Right atrium auricular region (tissue), 2 donors: ENCODE measurements at regions not wholly inside any gene's neighbourhood (a gene's known extent, or its start where the extent isn't known, plus 50 kb on each side); places are given as distances from the start of the nearest gene placed in this dataset.

ENCODE experiments used
- DNase-seq: peaks from one replicate; pipeline ENCODE4 v3.0.0-alpha.2; 2019; ENCODE audit warnings: low spot score
- H3K27ac ChIP-seq, 2 donors: fragments of 200-600 bp; sonication (generic); 1 replicate in 1 of 2; 2 replicates in 1 of 2; pipeline ENCODE4 v1.5.1; 2016 to 2019
- H3K27me3 ChIP-seq, 2 donors: fragments of 200-600 bp; sonication (generic); one replicate each; pipeline versions ENCODE4 v1.5.1 to v1.6.0; 2017 to 2019
- H3K36me3 ChIP-seq: fragments of 200-600 bp; sonication (generic); one replicate; pipeline ENCODE4 v1.5.1; 2016
- H3K4me1 ChIP-seq, 2 donors: fragments of 200-600 bp; sonication (generic); one replicate each; pipeline versions ENCODE4 v1.5.1 to v1.6.0; 2017 to 2019
- H3K4me3 ChIP-seq, 2 donors: fragments of 200-600 bp; sonication (generic); 1 replicate in 1 of 2; 2 replicates in 1 of 2; pipeline ENCODE4 v1.5.1; 2017 to 2019; ENCODE audit warnings: mild to moderate bottlenecking in 1 of 2, moderate library complexity in 1 of 2
- H3K9me3 ChIP-seq, 2 donors: fragments of 200-600 bp; sonication (generic); one replicate each; pipeline ENCODE4 v1.5.1; 2019
- CTCF ChIP-seq, 2 donors: fragments of 200-600 bp; sonication (generic); IDR thresholded peaks; one replicate each; pipeline ENCODE4 v1.5.1; 2019; ENCODE audit warnings: antibody characterized with exemption in 2 of 2

- H3K4me3 ChIP-seq: no peak overlapping the region
- no peak for DNase-seq
- no peaks in the 10 kb centered on the region for H3K36me3 ChIP-seq
- peaks cover 0 to 7% of the 10 kb centered on the region in 2 donors for H3K9me3 ChIP-seq
- no peaks in the 10 kb centered on the region for H3K27me3 ChIP-seq
- TF ChIP-seq CTCF (IDR thresholded peaks at IDR 0.05): no peak
- H3K27ac ChIP-seq: no peak overlapping the region
- H3K4me1 ChIP-seq: no peaks in the 10 kb centered on the region
Measured at GRCh38 chr9:99699396-99699795, 122.3 kb upstream of the NR4A3 start.

GRCh38 chr9:99712214-99712613, 109.5 kb upstream of the NR4A3 start:
- no peak overlapping the region for H3K4me3 ChIP-seq
- no peaks in the 10 kb centered on the region for H3K4me1 ChIP-seq
- no peak for DNase-seq
- no peak for TF ChIP-seq CTCF (IDR thresholded peaks at IDR 0.05)
- no peaks in the 10 kb centered on the region for H3K9me3 ChIP-seq
- H3K27ac ChIP-seq: no peak overlapping the region
- H3K27me3 ChIP-seq: no peaks in the 10 kb centered on the region
- no peaks in the 10 kb centered on the region for H3K36me3 ChIP-seq

- no peak for TF ChIP-seq CTCF (IDR thresholded peaks at IDR 0.05)
- H3K27me3 ChIP-seq: no peaks in the 10 kb centered on the region
- no peak for DNase-seq
- H3K4me3 ChIP-seq: no peak overlapping the region
- no peaks in the 10 kb centered on the region for H3K9me3 ChIP-seq
- H3K4me1 ChIP-seq: no peaks in the 10 kb centered on the region
- no peaks in the 10 kb centered on the region for H3K36me3 ChIP-seq
- H3K27ac ChIP-seq: no peak overlapping the region
Measured at GRCh38 chr9:99713838-99714306, 107.8 kb upstream of the NR4A3 start.

- no peak overlapping the region for H3K4me3 ChIP-seq
- no peaks in the 10 kb centered on the region for H3K36me3 ChIP-seq
- no peaks in the 10 kb centered on the region for H3K27me3 ChIP-seq
- TF ChIP-seq CTCF (IDR thresholded peaks at IDR 0.05): no peak
- no peak for DNase-seq
- H3K27ac ChIP-seq: no peak overlapping the region
- H3K9me3 ChIP-seq: peaks cover 0 to 6% of the 10 kb centered on the region in 2 donors
- no peaks in the 10 kb centered on the region for H3K4me1 ChIP-seq
Measured at GRCh38 chr9:99718631-99719030, 103.1 kb upstream of the NR4A3 start.

- H3K27me3 ChIP-seq: no peaks in the 10 kb centered on the region
- no peak for TF ChIP-seq CTCF (IDR thresholded peaks at IDR 0.05)
- peaks cover 0 to 6% of the 10 kb centered on the region in 2 donors for H3K9me3 ChIP-seq
- no peaks in the 10 kb centered on the region for H3K36me3 ChIP-seq
- no peak for DNase-seq
- H3K27ac ChIP-seq: no peak overlapping the region
- peak overlapping the region in 1 of 2 donors; percentile 18 for H3K4me3 ChIP-seq
- no peaks in the 10 kb centered on the region for H3K4me1 ChIP-seq
Measured at GRCh38 chr9:99720455-99721050, 101.1 kb upstream of the NR4A3 start.

- Histone ChIP-seq H3K27me3 (no peaks in the 10 kb centered on the region), H3K36me3 (no peaks in the 10 kb centered on the region), H3K9me3 (peaks cover 0 to 6% of the 10 kb centered on the region in 2 donors), H3K4me3 (no peak overlapping the region), H3K4me1 (peaks cover 0 to 4% of the 10 kb centered on the region in 2 donors), H3K27ac (no peak overlapping the region)
- no peak for DNase-seq
- TF ChIP-seq CTCF (IDR thresholded peaks at IDR 0.05): no peak
Measured at GRCh38 chr9:99721898-99722297, 99.8 kb upstream of the NR4A3 start.
